GM10266 (cell line): ENCODE measurements at regions not wholly inside any gene's neighbourhood (a gene's known extent, or its start where the extent isn't known, plus 50 kb on each side); places are given as distances from the start of the nearest gene placed in this dataset.

Experiments used
- DNase-seq: peaks from one replicate; pipeline ENCODE4 v3.0.0; 2012; ENCODE audit errors: extremely low spot score
- CTCF ChIP-seq: IDR thresholded peaks from 2 replicates; pipeline ENCODE4 v1.5.1; 2012; ENCODE audit warnings: mild to moderate bottlenecking, low read depth; ENCODE audit not compliant: control insufficient read depth, insufficient read depth; ENCODE audit errors: missing control alignments

DNA sequence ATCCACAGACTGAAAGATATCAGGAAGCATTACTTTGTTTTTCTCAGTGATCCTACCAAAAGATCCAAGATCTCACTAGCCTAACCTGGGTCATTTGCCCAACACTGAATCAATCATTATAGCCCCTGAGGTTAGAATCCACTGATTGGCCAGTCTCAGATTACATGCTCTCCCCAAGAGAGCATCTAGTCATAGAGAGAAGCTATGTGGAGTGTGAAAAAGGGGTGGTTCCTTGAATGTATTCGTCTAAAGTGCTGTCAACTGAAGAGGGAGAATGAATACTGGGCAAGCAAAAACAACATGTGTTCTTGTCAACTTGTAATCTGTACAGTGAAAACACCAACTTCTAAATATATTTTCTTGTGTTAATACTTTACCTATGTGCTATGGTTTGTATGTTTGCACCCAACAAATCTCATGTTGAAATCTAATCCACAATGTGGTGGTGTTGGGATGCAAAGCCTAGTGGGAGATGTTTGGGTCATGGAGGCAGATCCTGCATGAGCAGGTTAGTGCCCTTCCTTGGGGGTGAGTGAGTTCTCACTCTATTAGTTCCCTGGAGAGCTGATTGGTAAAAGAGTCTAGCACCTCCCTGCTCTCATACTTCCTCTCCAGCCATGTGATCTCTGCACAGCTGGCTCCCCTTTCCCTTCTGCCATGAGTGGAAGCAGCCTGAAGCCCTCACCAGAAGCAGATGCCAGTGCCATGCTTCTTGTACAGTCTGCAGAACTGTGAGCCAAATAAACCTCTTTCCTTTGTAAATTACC is 60.3 kb upstream of the PJA2 start:
- TF ChIP-seq CTCF: no peak

DNA sequence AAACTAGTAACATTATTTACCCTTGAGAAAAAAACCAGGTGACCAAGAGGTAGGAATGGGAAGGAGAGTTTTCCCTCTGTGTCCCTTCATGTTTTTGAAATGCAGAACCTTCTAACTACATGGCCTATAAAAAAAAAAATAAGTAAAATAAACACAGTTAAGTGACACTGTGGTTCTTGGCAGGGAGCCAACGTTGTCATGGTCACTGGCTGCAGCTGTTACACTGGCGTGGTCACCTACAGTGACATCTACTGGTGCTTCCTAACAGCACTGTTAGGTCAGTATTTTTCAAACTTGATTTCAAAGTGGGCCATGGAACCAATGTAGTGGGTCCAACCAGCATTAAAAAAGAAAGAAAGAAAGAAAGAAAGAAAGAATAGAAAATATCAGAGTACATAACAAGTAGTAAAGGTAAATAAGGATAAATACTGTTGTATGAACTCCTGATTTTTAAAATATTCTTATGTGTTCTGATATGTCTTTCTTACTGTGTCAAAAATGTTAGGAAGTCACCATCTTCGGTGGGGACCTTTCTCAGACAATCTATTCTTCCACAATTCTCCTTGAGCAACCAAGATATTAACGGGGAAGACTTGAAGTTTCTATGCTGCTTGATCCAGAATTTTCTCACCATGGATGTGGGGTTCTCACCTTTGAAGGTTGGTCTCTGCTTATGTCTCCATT is 59.1 kb upstream of the PJA2 start:
- DNase-seq: peak; percentile 77
- peak; percentile 85 for TF ChIP-seq CTCF

More for the DNA sequence above, 60.3 kb upstream of the PJA2 start:
- no peak for DNase-seq

DNA sequence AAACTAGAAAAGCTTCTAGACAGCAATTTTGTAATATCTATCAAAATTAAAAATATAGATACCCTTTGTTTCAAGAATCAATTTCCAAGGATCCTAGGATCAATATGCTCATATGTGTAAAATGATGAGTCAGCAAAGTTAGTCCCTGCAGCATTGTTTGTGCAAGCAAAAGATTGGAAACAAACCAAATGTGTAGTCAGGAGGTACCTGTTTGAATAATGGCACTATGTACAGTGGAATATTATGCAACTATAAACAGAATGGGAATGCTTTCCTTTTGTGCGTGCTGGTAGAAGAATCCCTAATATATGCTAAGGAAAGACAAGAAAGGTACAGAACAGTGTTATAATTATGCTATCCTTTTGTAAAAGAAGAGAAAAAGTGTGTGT is 58.5 kb upstream of the PJA2 start:
- TF ChIP-seq CTCF: no peak
- DNase-seq: no peak

- no peak for TF ChIP-seq CTCF
- DNase-seq: no peak
Observed at GRCh38 chr5:109467058-109467457, 57.3 kb upstream of the PJA2 start.
